Tibial nerve (tissue), 4 donors: ENCODE measurements at regions not wholly inside any gene's neighbourhood (a gene's known extent, or its start where the extent isn't known, plus 50 kb on each side); places are given as distances from the start of the nearest gene placed in this dataset.
"Not testable (repeated sequence)": the region's sequence is repeated elsewhere in the genome, so short reads cannot be mapped to it uniquely, and the experiment has no call there.

Source experiments
- DNase-seq, 2 donors: peaks; one replicate each; pipeline ENCODE4 v3.0.0-alpha.2; 2019; ENCODE audit warnings: low spot score in 2 of 2
- H3K27ac ChIP-seq, 4 donors: fragments of 200-600 bp; sonication (generic) in 3 of 4; one replicate each; pipeline ENCODE4 v1.5.1; 2017 to 2019; ENCODE audit warnings: mild to moderate bottlenecking in 1 of 4
- H3K27me3 ChIP-seq, 2 donors: fragments of 200-600 bp; sonication (generic) in 1 of 2; one replicate each; pipeline versions ENCODE4 v1.5.1 to v1.6.0; 2017 to 2019
- H3K36me3 ChIP-seq, 3 donors: fragments of 200-600 bp; sonication (generic); one replicate each; pipeline ENCODE4 v1.5.1; 2018 to 2019
- H3K4me1 ChIP-seq, 4 donors: fragments of 200-600 bp; sonication (generic) in 3 of 4; one replicate each; pipeline ENCODE4 v1.5.1; 2017 to 2019
- H3K4me3 ChIP-seq, 4 donors: fragments of 200-600 bp; sonication (generic) in 3 of 4; one replicate each; pipeline ENCODE4 v1.5.1; 2017 to 2019; ENCODE audit warnings: mild to moderate bottlenecking in 1 of 4, moderate library complexity in 1 of 4
- H3K9me3 ChIP-seq, 4 donors: fragments of 200-600 bp; sonication (generic) in 3 of 4; one replicate each; pipeline ENCODE4 v1.5.1; 2017 to 2019
- EP300 ChIP-seq, 2 donors: sonication (generic); formaldehyde crosslinking; IDR thresholded peaks; one replicate each; pipeline ENCODE4 v1.6.1; 2017; ENCODE audit warnings: antibody characterized with exemption in 2 of 2, mild to moderate bottlenecking in 1 of 2
- POLR2A ChIP-seq, 2 donors: fragments of 450-650 bp; IDR thresholded peaks; one replicate each; pipeline ENCODE4 v1.6.1; 2017; ENCODE audit warnings: antibody characterized with exemption in 2 of 2, mild to moderate bottlenecking in 2 of 2, moderate library complexity in 2 of 2
- WGBS, 2 donors: methylation state at CpG; one replicate each; pipeline ENCODE4 v1.1.5; 2018; 5-methylcytosine and 5-hydroxymethylcytosine counted together
- TF ChIP-seq, protein P1 (sequence below), 5 experiments: fragments of 200-600 bp in 3 of 5; fragments of 450-650 bp in 2 of 5; sonication (generic) in 3 of 5; IDR thresholded peaks; one replicate each; pipeline ENCODE4 v1.5.1; 2016 to 2019; ENCODE audit warnings: antibody characterized with exemption in 5 of 5, mild to moderate bottlenecking in 3 of 5, moderate library complexity in 2 of 5

DNA sequence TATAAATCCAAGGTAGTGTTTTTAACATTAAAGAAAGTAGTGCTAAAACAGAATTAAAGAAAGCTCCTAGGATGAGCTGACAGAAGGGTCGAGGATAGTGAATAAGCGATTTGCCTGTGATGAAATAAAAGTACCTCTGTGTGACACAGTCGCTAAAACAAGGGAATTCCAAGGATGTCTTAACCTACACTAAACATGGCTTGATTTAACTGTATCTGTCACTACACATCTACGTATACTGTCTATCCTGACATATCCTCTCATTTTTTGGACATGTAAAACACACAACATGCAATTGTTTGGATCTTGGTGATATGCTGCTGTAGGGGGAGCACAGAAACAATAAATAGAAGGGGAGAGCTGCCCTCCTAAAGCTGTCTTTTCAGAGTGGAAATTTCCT lies 580.8 kb upstream of the SLC8A1 start:
- 61 to 73% methylated on average over 4 of the region's 4 CpGs for WGBS, 2 donors
- TF ChIP-seq, protein P1, sequence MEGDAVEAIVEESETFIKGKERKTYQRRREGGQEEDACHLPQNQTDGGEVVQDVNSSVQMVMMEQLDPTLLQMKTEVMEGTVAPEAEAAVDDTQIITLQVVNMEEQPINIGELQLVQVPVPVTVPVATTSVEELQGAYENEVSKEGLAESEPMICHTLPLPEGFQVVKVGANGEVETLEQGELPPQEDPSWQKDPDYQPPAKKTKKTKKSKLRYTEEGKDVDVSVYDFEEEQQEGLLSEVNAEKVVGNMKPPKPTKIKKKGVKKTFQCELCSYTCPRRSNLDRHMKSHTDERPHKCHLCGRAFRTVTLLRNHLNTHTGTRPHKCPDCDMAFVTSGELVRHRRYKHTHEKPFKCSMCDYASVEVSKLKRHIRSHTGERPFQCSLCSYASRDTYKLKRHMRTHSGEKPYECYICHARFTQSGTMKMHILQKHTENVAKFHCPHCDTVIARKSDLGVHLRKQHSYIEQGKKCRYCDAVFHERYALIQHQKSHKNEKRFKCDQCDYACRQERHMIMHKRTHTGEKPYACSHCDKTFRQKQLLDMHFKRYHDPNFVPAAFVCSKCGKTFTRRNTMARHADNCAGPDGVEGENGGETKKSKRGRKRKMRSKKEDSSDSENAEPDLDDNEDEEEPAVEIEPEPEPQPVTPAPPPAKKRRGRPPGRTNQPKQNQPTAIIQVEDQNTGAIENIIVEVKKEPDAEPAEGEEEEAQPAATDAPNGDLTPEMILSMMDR (IDR thresholded peaks at IDR 0.05) = no peak
- no peak for TF ChIP-seq POLR2A (IDR thresholded peaks at IDR 0.05)
- no peak for TF ChIP-seq EP300 (IDR thresholded peaks at IDR 0.05)
- Histone ChIP-seq H3K27ac (no peak overlapping the region), H3K4me1 (no peaks in the 10 kb centered on the region), H3K9me3 (no peaks in the 10 kb centered on the region), H3K27me3 (no peaks in the 10 kb centered on the region), H3K4me3 (no peak overlapping the region), H3K36me3 (no peaks in the 10 kb centered on the region)
- no peak for DNase-seq

DNA sequence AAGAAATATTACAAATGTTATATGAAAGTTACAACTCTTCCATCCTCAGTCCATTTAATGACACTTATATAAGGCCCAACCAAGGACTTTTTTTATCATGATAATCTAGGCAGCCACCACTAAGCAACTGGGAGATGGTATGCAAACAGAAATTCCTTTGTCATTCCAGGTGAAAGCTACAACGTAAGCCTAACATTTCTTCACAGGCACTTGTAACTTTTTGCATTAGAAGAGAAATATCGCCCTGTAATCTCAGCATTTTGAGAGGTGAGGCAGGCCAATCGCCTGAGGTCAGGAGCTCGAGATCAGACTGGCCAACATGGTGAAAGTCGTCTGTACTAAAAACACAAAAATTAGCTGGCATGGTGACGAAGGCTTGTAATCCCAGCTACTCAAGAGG lies 581.2 kb upstream of the SLC8A1 start:
- no peak overlapping the region for H3K27ac ChIP-seq
- TF ChIP-seq, protein P1 (IDR thresholded peaks at IDR 0.05) = no peak
- no peak for TF ChIP-seq EP300 (IDR thresholded peaks at IDR 0.05)
- no peak for TF ChIP-seq POLR2A (IDR thresholded peaks at IDR 0.05)

DNA sequence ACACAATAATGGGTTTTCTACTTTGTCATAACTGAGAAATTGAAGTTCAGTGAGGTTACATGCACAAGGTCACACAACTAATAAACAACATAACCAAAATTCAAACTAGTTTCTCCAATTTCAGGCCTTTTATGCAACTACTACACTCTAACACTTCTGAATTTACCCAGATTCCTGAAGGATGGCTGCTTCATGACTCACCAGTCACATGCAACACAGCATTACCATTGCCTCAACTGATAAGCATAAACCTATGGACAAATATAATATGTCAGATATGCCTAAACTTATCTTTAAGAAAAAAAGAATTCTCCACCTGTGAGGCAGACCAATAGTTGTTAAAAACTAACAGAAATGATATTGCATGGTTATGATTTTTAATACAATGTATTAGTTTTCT lies 586.5 kb upstream of the SLC8A1 start:
- DNase-seq = no peak
- Histone ChIP-seq H3K9me3 (no peaks in the 10 kb centered on the region), H3K4me1 (no peaks in the 10 kb centered on the region), H3K27me3 (no peaks in the 10 kb centered on the region), H3K4me3 (no peak overlapping the region), H3K36me3 (no peaks in the 10 kb centered on the region), H3K27ac (no peak overlapping the region)
- TF ChIP-seq, protein P1 (IDR thresholded peaks at IDR 0.05) = no peak
- TF ChIP-seq EP300 (IDR thresholded peaks at IDR 0.05) = no peak
- TF ChIP-seq POLR2A (IDR thresholded peaks at IDR 0.05) = no peak

More for the DNA sequence above, 581.2 kb upstream of the SLC8A1 start:
- no peaks in the 10 kb centered on the region for H3K4me1 ChIP-seq
- 86 to 87% methylated on average over 6 of the region's 6 CpGs for WGBS, 2 donors
- no peaks in the 10 kb centered on the region for H3K36me3 ChIP-seq
- H3K9me3 ChIP-seq = no peaks in the 10 kb centered on the region
- no peak overlapping the region for H3K4me3 ChIP-seq
- no peak for DNase-seq
- no peaks in the 10 kb centered on the region for H3K27me3 ChIP-seq

DNA sequence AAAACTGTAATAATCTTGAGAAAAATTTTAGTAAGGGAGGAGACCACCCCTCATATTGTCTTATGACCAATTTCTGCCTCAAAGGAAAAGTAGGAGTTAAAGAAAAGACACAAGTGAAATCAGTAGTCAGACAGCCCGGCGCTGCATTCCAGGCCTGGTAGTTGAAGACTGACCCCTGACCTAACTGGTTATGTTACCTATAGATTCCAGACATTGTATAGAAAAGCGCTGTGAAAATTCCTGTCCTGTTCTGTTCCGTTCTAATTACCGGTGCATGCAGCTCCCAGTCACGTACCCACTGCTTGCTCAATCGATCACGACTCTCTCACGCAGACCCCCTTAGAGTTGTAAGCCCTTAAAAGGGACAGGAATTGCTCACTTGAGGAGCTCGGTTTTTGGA lies 587.9 kb upstream of the SLC8A1 start:
- H3K4me3 ChIP-seq, H3K4me1 ChIP-seq, H3K36me3 ChIP-seq, DNase-seq, H3K9me3 ChIP-seq, H3K27ac ChIP-seq, H3K27me3 ChIP-seq: not testable (repeated sequence)
- 76 to 80% methylated on average over 10 of the region's 10 CpGs for WGBS, 2 donors

GRCh38 chr2:41040782-41041520 lies 589.1 kb upstream of the SLC8A1 start:
- Histone ChIP-seq H3K9me3 (no peaks in the 10 kb centered on the region), H3K27me3 (no peaks in the 10 kb centered on the region), H3K4me1 (no peaks in the 10 kb centered on the region), H3K36me3 (no peaks in the 10 kb centered on the region), H3K4me3 (no peak overlapping the region), H3K27ac (no peak overlapping the region)
- TF ChIP-seq EP300 (IDR thresholded peaks at IDR 0.05) (no peak), POLR2A (IDR thresholded peaks at IDR 0.05) (no peak)
- TF ChIP-seq, protein P1 (IDR thresholded peaks at IDR 0.05) = no peak
- 73 to 79% methylated on average over 6 of the region's 6 CpGs for WGBS, 2 donors
- DNase-seq = no peak

GRCh38 chr2:41042343-41042742 lies 590.5 kb upstream of the SLC8A1 start:
- Histone ChIP-seq H3K4me3 (no peak overlapping the region), H3K36me3 (no peaks in the 10 kb centered on the region), H3K27me3 (no peaks in the 10 kb centered on the region), H3K4me1 (no peaks in the 10 kb centered on the region), H3K9me3 (no peaks in the 10 kb centered on the region), H3K27ac (no peak overlapping the region)
- DNase-seq = no peak
- TF ChIP-seq POLR2A (IDR thresholded peaks at IDR 0.05) (no peak), EP300 (IDR thresholded peaks at IDR 0.05) (no peak)
- TF ChIP-seq, protein P1 (IDR thresholded peaks at IDR 0.05) = no peak
